ENCODE measurements at regions not wholly inside any gene's neighbourhood (a gene's known extent, or its start where the extent isn't known, plus 50 kb on each side); places are given as distances from the start of the nearest gene placed in this dataset.

GRCh38 chr5:173790836-173791546 lies 97.2 kb upstream of the CPEB4 start:
- H3K4me1 ChIP-seq (ENCODE audit: control insufficient read depth in 2 of 2, insufficient read depth in 2 of 2, low read length in 1 of 2), result peaks cover 4 to 19% of the 10 kb centered on the region in 2 donors
- no peaks in the 10 kb centered on the region for H3K27me3 ChIP-seq (ENCODE audit: control insufficient read depth in 1 of 2, insufficient read depth in 2 of 2, low read length in 2 of 2)
- 89 to 90% methylated on average over 13 of the region's 13 CpGs for WGBS, 2 donors
- no peak overlapping the region for H3K27ac ChIP-seq (ENCODE audit: low read depth in 2 of 2, low read length in 1 of 2)
- no peak overlapping the region for H3K4me3 ChIP-seq (ENCODE audit: low read depth in 1 of 2, low read length in 2 of 2)
- H3K36me3 ChIP-seq (ENCODE audit: control insufficient read depth in 2 of 2, insufficient read depth in 2 of 2, low read length in 1 of 2), result no peaks in the 10 kb centered on the region
- no peaks in the 10 kb centered on the region for H3K9me3 ChIP-seq (ENCODE audit: control insufficient read depth in 2 of 2, insufficient read depth in 1 of 2, low read depth in 1 of 2, low read length in 1 of 2)

GRCh38 chr5:173791878-173792277 lies 96.3 kb upstream of the CPEB4 start:
- no peaks in the 10 kb centered on the region for H3K27me3 ChIP-seq (ENCODE audit: control insufficient read depth in 1 of 2, insufficient read depth in 2 of 2, low read length in 2 of 2)
- 92% methylated on average over 3 of the region's 3 CpGs for WGBS, 2 donors
- H3K27ac ChIP-seq (ENCODE audit: low read depth in 2 of 2, low read length in 1 of 2), result peak overlapping the region; percentile 62 to 85
- H3K4me1 ChIP-seq (ENCODE audit: control insufficient read depth in 2 of 2, insufficient read depth in 2 of 2, low read length in 1 of 2), result peaks cover 4 to 19% of the 10 kb centered on the region in 2 donors
- H3K36me3 ChIP-seq (ENCODE audit: control insufficient read depth in 2 of 2, insufficient read depth in 2 of 2, low read length in 1 of 2), result no peaks in the 10 kb centered on the region
- no peak overlapping the region for H3K4me3 ChIP-seq (ENCODE audit: low read depth in 1 of 2, low read length in 2 of 2)
- no peaks in the 10 kb centered on the region for H3K9me3 ChIP-seq (ENCODE audit: control insufficient read depth in 2 of 2, insufficient read depth in 1 of 2, low read depth in 1 of 2, low read length in 1 of 2)

GRCh38 chr5:173792781-173793547 lies 95.2 kb upstream of the CPEB4 start:
- Histone ChIP-seq H3K27me3 (ENCODE audit: control insufficient read depth in 1 of 2, insufficient read depth in 2 of 2, low read length in 2 of 2) (no peaks in the 10 kb centered on the region), H3K9me3 (ENCODE audit: control insufficient read depth in 2 of 2, insufficient read depth in 1 of 2, low read depth in 1 of 2, low read length in 1 of 2) (no peaks in the 10 kb centered on the region), H3K36me3 (ENCODE audit: control insufficient read depth in 2 of 2, insufficient read depth in 2 of 2, low read length in 1 of 2) (no peaks in the 10 kb centered on the region), H3K4me1 (ENCODE audit: control insufficient read depth in 2 of 2, insufficient read depth in 2 of 2, low read length in 1 of 2) (peaks cover 4 to 19% of the 10 kb centered on the region in 2 donors), H3K4me3 (ENCODE audit: low read depth in 1 of 2, low read length in 2 of 2) (no peak overlapping the region), H3K27ac (ENCODE audit: low read depth in 2 of 2, low read length in 1 of 2) (peak overlapping the region; percentile 65 to 85)
- WGBS, 2 donors, result 79 to 81% methylated on average over 7 of the region's 7 CpGs

- H3K27ac ChIP-seq (ENCODE audit: low read depth in 2 of 2, low read length in 1 of 2), result peak overlapping the region; percentile 73 to 83
- WGBS, 2 donors, result 63 to 65% methylated on average over 16 of the region's 16 CpGs
- no peaks in the 10 kb centered on the region for H3K36me3 ChIP-seq (ENCODE audit: control insufficient read depth in 2 of 2, insufficient read depth in 2 of 2, low read length in 1 of 2)
- no peaks in the 10 kb centered on the region for H3K9me3 ChIP-seq (ENCODE audit: control insufficient read depth in 2 of 2, insufficient read depth in 1 of 2, low read depth in 1 of 2, low read length in 1 of 2)
- H3K27me3 ChIP-seq (ENCODE audit: control insufficient read depth in 1 of 2, insufficient read depth in 2 of 2, low read length in 2 of 2), result no peaks in the 10 kb centered on the region
- H3K4me3 ChIP-seq (ENCODE audit: low read depth in 1 of 2, low read length in 2 of 2), result no peak overlapping the region
- peaks cover 4 to 22% of the 10 kb centered on the region in 2 donors for H3K4me1 ChIP-seq (ENCODE audit: control insufficient read depth in 2 of 2, insufficient read depth in 2 of 2, low read length in 1 of 2)
Observed at GRCh38 chr5:173793648-173794548, 94.3 kb upstream of the CPEB4 start.

- H3K36me3 ChIP-seq (ENCODE audit: control insufficient read depth in 2 of 2, insufficient read depth in 2 of 2, low read length in 1 of 2), result no peaks in the 10 kb centered on the region
- H3K4me3 ChIP-seq (ENCODE audit: low read depth in 1 of 2, low read length in 2 of 2), result no peak overlapping the region
- peaks cover 4 to 18% of the 10 kb centered on the region in 2 donors for H3K4me1 ChIP-seq (ENCODE audit: control insufficient read depth in 2 of 2, insufficient read depth in 2 of 2, low read length in 1 of 2)
- H3K27me3 ChIP-seq (ENCODE audit: control insufficient read depth in 1 of 2, insufficient read depth in 2 of 2, low read length in 2 of 2), result no peaks in the 10 kb centered on the region
- 84 to 91% methylated on average over 10 of the region's 10 CpGs for WGBS, 2 donors
- peak overlapping the region; percentile 12 to 83 for H3K27ac ChIP-seq (ENCODE audit: low read depth in 2 of 2, low read length in 1 of 2)
- no peaks in the 10 kb centered on the region for H3K9me3 ChIP-seq (ENCODE audit: control insufficient read depth in 2 of 2, insufficient read depth in 1 of 2, low read depth in 1 of 2, low read length in 1 of 2)
Observed at GRCh38 chr5:173794901-173795416, 93.2 kb upstream of the CPEB4 start.

- peak overlapping the region; percentile 14 to 83 for H3K27ac ChIP-seq (ENCODE audit: low read depth in 2 of 2, low read length in 1 of 2)
- 50% methylated on average over 1 of the region's 1 CpG for WGBS, 2 donors
- no peaks in the 10 kb centered on the region for H3K9me3 ChIP-seq (ENCODE audit: control insufficient read depth in 2 of 2, insufficient read depth in 1 of 2, low read depth in 1 of 2, low read length in 1 of 2)
- H3K4me1 ChIP-seq (ENCODE audit: control insufficient read depth in 2 of 2, insufficient read depth in 2 of 2, low read length in 1 of 2), result peaks cover 4 to 18% of the 10 kb centered on the region in 2 donors
- H3K36me3 ChIP-seq (ENCODE audit: control insufficient read depth in 2 of 2, insufficient read depth in 2 of 2, low read length in 1 of 2), result no peaks in the 10 kb centered on the region
- H3K27me3 ChIP-seq (ENCODE audit: control insufficient read depth in 1 of 2, insufficient read depth in 2 of 2, low read length in 2 of 2), result no peaks in the 10 kb centered on the region
- H3K4me3 ChIP-seq (ENCODE audit: low read depth in 1 of 2, low read length in 2 of 2), result no peak overlapping the region
Observed at GRCh38 chr5:173795601-173796000, 92.5 kb upstream of the CPEB4 start.

- no peaks in the 10 kb centered on the region for H3K9me3 ChIP-seq (ENCODE audit: control insufficient read depth in 2 of 2, insufficient read depth in 1 of 2, low read depth in 1 of 2, low read length in 1 of 2)
- WGBS, 2 donors, result 81 to 83% methylated on average over 9 of the region's 9 CpGs
- no peaks in the 10 kb centered on the region for H3K27me3 ChIP-seq (ENCODE audit: control insufficient read depth in 1 of 2, insufficient read depth in 2 of 2, low read length in 2 of 2)
- peaks cover 4 to 18% of the 10 kb centered on the region in 2 donors for H3K4me1 ChIP-seq (ENCODE audit: control insufficient read depth in 2 of 2, insufficient read depth in 2 of 2, low read length in 1 of 2)
- H3K4me3 ChIP-seq (ENCODE audit: low read depth in 1 of 2, low read length in 2 of 2), result no peak overlapping the region
- no peaks in the 10 kb centered on the region for H3K36me3 ChIP-seq (ENCODE audit: control insufficient read depth in 2 of 2, insufficient read depth in 2 of 2, low read length in 1 of 2)
- no peak overlapping the region for H3K27ac ChIP-seq (ENCODE audit: low read depth in 2 of 2, low read length in 1 of 2)
Observed at GRCh38 chr5:173796721-173797495, 91.2 kb upstream of the CPEB4 start.

- Histone ChIP-seq H3K27me3 (ENCODE audit: control insufficient read depth in 1 of 2, insufficient read depth in 2 of 2, low read length in 2 of 2) (no peaks in the 10 kb centered on the region), H3K27ac (ENCODE audit: low read depth in 2 of 2, low read length in 1 of 2) (no peak overlapping the region), H3K9me3 (ENCODE audit: control insufficient read depth in 2 of 2, insufficient read depth in 1 of 2, low read depth in 1 of 2, low read length in 1 of 2) (peaks cover 0 to 2% of the 10 kb centered on the region in 2 donors), H3K36me3 (ENCODE audit: control insufficient read depth in 2 of 2, insufficient read depth in 2 of 2, low read length in 1 of 2) (no peaks in the 10 kb centered on the region), H3K4me3 (ENCODE audit: low read depth in 1 of 2, low read length in 2 of 2) (no peak overlapping the region), H3K4me1 (ENCODE audit: control insufficient read depth in 2 of 2, insufficient read depth in 2 of 2, low read length in 1 of 2) (peaks cover 4 to 23% of the 10 kb centered on the region in 2 donors)
- 87 to 91% methylated on average over 4 of the region's 4 CpGs for WGBS, 2 donors
Observed at GRCh38 chr5:173798127-173798810, 89.9 kb upstream of the CPEB4 start.

Data from esophagus (tissue), 2 donors.